GM23248 (cell line): ENCODE measurements at regions not wholly inside any gene's neighbourhood (a gene's known extent, or its start where the extent isn't known, plus 50 kb on each side); places are given as distances from the start of the nearest gene placed in this dataset.

Experiments
- DNase-seq: peaks from one replicate; pipeline ENCODE4 v3.0.0-alpha.2; 2015
- H2AFZ ChIP-seq: fragments of 200-600 bp; sonication (generic); 2 replicates; pipeline ENCODE4 v1.6.1; 2016; ENCODE audit warnings: antibody characterized with exemption
- H3F3A ChIP-seq: fragments of 200-600 bp; sonication (generic); 2 replicates; pipeline ENCODE4 v1.6.1; 2016; ENCODE audit warnings: mild to moderate bottlenecking, antibody characterized with exemption, mixed run types; ENCODE audit not compliant: insufficient read depth
- H3K27ac ChIP-seq: fragments of 200-600 bp; sonication (generic); 2 replicates; pipeline ENCODE4 v1.5.1; 2016; ENCODE audit warnings: mild to moderate bottlenecking
- H3K27me3 ChIP-seq: fragments of 200-600 bp; sonication (generic); replicated peaks from 2 replicates; pipeline ENCODE4 v1.6.1; 2016; ENCODE audit warnings: mild to moderate bottlenecking; ENCODE audit not compliant: insufficient read depth
- H3K36me3 ChIP-seq: fragments of 200-600 bp; sonication (generic); 2 replicates; pipeline ENCODE4 v1.6.1; 2016; ENCODE audit warnings: low read depth, mild to moderate bottlenecking
- H3K4me1 ChIP-seq: fragments of 200-600 bp; sonication (generic); 2 replicates; pipeline ENCODE4 v1.6.1; 2016; ENCODE audit warnings: mild to moderate bottlenecking; ENCODE audit not compliant: insufficient read depth
- H3K4me2 ChIP-seq: fragments of 200-600 bp; sonication (generic); one replicate; pipeline ENCODE4 v1.6.1; 2016; ENCODE audit warnings: mild to moderate bottlenecking; ENCODE audit not compliant: unreplicated experiment
- H3K4me3 ChIP-seq: fragments of 200-600 bp; sonication (generic); 2 replicates; pipeline ENCODE4 v1.5.1; 2016; ENCODE audit warnings: mild to moderate bottlenecking
- H3K79me2 ChIP-seq: fragments of 200-600 bp; sonication (generic); 2 replicates; pipeline ENCODE4 v1.6.1; 2016; ENCODE audit warnings: mild to moderate bottlenecking; ENCODE audit not compliant: insufficient read depth
- H3K9ac ChIP-seq: fragments of 200-600 bp; sonication (generic); 2 replicates; pipeline ENCODE4 v1.6.1; 2016; ENCODE audit warnings: mild to moderate bottlenecking
- H3K9me2 ChIP-seq: fragments of 200-600 bp; sonication (generic); 2 replicates; pipeline ENCODE4 v1.6.1; 2016; ENCODE audit warnings: mixed run types, mild to moderate bottlenecking, moderate library complexity; ENCODE audit not compliant: insufficient read depth
- H3K9me3 ChIP-seq: fragments of 200-600 bp; sonication (generic); one replicate; pipeline ENCODE4 v1.6.1; 2017; ENCODE audit warnings: low read depth
- H4K20me1 ChIP-seq: fragments of 200-600 bp; sonication (generic); 2 replicates; pipeline ENCODE4 v1.6.0; 2016; ENCODE audit not compliant: insufficient read depth
- EZH2 ChIP-seq: fragments of 200-600 bp; sonication (generic); IDR thresholded peaks from 2 replicates; pipeline ENCODE4 v1.6.1; 2018; ENCODE audit warnings: antibody characterized with exemption, mild to moderate bottlenecking; ENCODE audit not compliant: insufficient read depth, poor library complexity, severe bottlenecking
- EZH2phosphoT487 ChIP-seq: fragments of 200-600 bp; sonication (generic); IDR thresholded peaks from 2 replicates; pipeline ENCODE4 v1.6.1; 2018; ENCODE audit warnings: antibody characterized with exemption, moderate library complexity, mild to moderate bottlenecking, low read depth; ENCODE audit not compliant: insufficient read depth
- WGBS, 2 experiments: methylation state at CpG; one replicate each; pipeline ENCODE4 v1.1.6; 2015 to 2017; ENCODE audit warnings: low lambda C conversion rate in 2 of 2, low coverage in 1 of 2; ENCODE audit errors: missing lambda C conversion rate in 2 of 2; 5-methylcytosine and 5-hydroxymethylcytosine counted together
- in situ Hi-C: fragments of 300-500 bp; cut with MboI; formaldehyde crosslinking; loops from 2 replicates; pipeline ENCODE4 v1.15.0; 2020

DNA sequence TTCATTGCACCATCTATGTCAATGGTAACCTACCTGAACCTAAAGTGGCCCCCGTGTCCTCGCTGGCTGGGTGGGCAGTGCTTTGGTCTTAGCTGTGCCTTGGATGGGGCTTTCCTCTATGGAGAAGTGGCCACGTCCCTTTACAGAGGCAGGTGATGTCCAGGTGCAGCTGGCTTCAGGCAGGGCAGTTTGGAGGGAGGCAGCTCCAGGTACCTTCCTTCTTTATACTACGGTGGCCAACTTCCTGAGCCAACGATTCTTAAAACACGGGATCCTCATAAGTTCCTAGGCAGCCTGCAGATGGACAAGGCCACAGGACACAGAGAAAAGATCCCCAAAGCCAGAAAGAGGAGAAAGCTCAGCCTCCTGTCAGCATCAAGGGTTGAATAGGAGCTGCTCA lies 517.3 kb upstream of the HS6ST1 start:
- 27 to 36% methylated on average over 6 of the region's 6 CpGs for WGBS, 2 experiments
- Histone ChIP-seq H3K9ac (no peak overlapping the region), H3K4me1 (no peaks in the 10 kb centered on the region), H3K4me2 (no peak overlapping the region), H2AFZ (no peak overlapping the region), H3K79me2 (no peaks in the 10 kb centered on the region), H3K36me3 (no peaks in the 10 kb centered on the region), H3K9me2 (no peaks in the 10 kb centered on the region), H3F3A (no peaks in the 10 kb centered on the region), H4K20me1 (no peaks in the 10 kb centered on the region), H3K27me3 (no peaks in the 10 kb centered on the region), H3K9me3 (no peaks in the 10 kb centered on the region), H3K27ac (no peak overlapping the region), H3K4me3 (no peak overlapping the region)
- in situ Hi-C loops = no loop called here
- TF ChIP-seq EZH2 (no peak), EZH2phosphoT487 (no peak)
- DNase-seq = no peak

DNA sequence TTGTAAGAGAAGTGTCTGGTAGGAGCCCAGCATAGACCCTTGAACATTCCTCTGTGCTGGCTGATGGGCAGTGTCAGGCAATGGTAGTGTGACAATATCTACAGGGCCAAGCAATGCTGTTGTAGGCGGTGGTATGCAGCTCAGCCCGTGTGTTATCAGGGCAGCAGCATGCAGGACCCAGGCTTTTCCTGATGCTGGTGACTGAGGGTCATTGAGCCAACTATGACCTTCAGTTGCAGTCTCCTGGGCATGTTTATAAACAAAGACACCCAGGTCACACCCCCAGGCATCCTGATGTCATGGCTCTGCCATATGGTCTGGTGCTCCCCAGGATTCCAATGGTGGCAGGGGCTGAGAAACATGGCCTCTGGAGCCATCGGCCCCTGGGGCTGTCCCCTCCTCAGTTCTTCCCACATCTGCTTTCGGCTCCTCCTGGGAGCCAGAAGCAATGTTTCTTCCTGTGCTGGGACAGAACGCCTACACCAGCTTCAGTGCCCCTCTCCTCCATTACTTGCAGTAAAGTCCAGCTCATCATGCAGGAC lies 518.0 kb upstream of the HS6ST1 start:
- H3K9ac ChIP-seq = no peak overlapping the region
- no peak overlapping the region for H3K4me3 ChIP-seq
- H4K20me1 ChIP-seq = no peaks in the 10 kb centered on the region
- no peak overlapping the region for H3K27ac ChIP-seq
- 27 to 33% methylated on average over 5 of the region's 5 CpGs for WGBS, 2 experiments
- DNase-seq = no peak
- H3K27me3 ChIP-seq = no peaks in the 10 kb centered on the region
- H3K36me3 ChIP-seq = no peaks in the 10 kb centered on the region
- no peaks in the 10 kb centered on the region for H3K79me2 ChIP-seq
- TF ChIP-seq EZH2 (no peak), EZH2phosphoT487 (no peak)
- no peak overlapping the region for H2AFZ ChIP-seq
- H3K4me2 ChIP-seq = no peak overlapping the region
- H3K9me2 ChIP-seq = no peaks in the 10 kb centered on the region
- H3F3A ChIP-seq = no peaks in the 10 kb centered on the region
- in situ Hi-C loops = no loop called here
- H3K9me3 ChIP-seq = no peaks in the 10 kb centered on the region
- no peaks in the 10 kb centered on the region for H3K4me1 ChIP-seq

DNA sequence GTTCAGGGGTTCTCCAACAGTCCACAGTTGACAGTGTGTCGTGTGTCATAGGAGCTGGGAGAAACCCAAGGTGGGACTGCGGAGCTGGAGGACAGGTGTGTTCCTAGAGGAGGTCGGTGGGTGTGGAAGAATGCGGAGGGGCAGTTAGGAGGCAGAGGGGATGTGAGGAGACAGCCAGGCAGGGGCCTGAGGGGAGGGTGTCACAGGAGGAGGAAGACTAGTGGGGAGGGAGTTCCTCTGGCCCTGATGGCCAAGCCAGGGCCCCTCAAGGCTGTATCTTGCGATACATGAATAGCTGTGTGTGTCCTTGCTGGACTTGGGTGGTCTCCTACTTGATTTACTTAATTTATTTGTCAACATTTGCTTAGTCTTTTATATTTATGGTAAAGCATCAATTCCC lies 519.6 kb upstream of the HS6ST1 start:
- H3K27me3 ChIP-seq = no peaks in the 10 kb centered on the region
- H3K27ac ChIP-seq = no peak overlapping the region
- no peak overlapping the region for H3K9ac ChIP-seq
- TF ChIP-seq EZH2 = no peak
- no peak for TF ChIP-seq EZH2phosphoT487
- no peaks in the 10 kb centered on the region for H3K36me3 ChIP-seq
- 25 to 41% methylated on average over 5 of the region's 5 CpGs for WGBS, 2 experiments
- H2AFZ ChIP-seq = no peak overlapping the region
- H3K4me3 ChIP-seq = no peak overlapping the region
- no peaks in the 10 kb centered on the region for H3F3A ChIP-seq
- H3K4me2 ChIP-seq = no peak overlapping the region
- H3K79me2 ChIP-seq = no peaks in the 10 kb centered on the region
- no peaks in the 10 kb centered on the region for H3K9me3 ChIP-seq
- no peaks in the 10 kb centered on the region for H3K9me2 ChIP-seq
- H4K20me1 ChIP-seq = no peaks in the 10 kb centered on the region
- no peaks in the 10 kb centered on the region for H3K4me1 ChIP-seq
- DNase-seq = no peak
- in situ Hi-C loops = no loop called here

DNA sequence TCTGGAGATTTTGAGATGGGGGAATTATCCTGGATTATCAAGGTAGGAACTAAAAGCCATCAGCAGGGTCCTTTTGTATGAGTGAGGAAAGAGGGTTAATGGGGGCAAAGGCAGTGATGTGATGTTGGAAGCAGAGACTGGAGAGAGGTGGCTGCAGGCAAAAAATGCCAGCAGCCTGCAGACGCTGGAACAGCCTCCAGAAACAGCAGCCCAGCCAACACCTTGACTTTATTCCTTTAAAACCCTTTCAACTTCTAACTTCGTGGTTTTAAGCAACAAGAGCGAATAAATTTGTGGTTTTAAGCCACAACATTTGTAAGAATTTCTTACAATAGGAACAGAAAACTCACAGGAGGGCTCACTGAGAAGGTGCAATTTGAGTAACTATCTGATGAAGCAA lies 523.1 kb upstream of the HS6ST1 start:
- H4K20me1 ChIP-seq = no peaks in the 10 kb centered on the region
- no peak overlapping the region for H3K9ac ChIP-seq
- no peak overlapping the region for H3K4me3 ChIP-seq
- no peaks in the 10 kb centered on the region for H3K9me2 ChIP-seq
- H3K4me2 ChIP-seq = no peak overlapping the region
- DNase-seq = no peak
- H2AFZ ChIP-seq = no peak overlapping the region
- in situ Hi-C loops = no loop called here
- H3F3A ChIP-seq = no peaks in the 10 kb centered on the region
- TF ChIP-seq EZH2 = no peak
- no peak for TF ChIP-seq EZH2phosphoT487
- H3K36me3 ChIP-seq = no peaks in the 10 kb centered on the region
- H3K4me1 ChIP-seq = no peaks in the 10 kb centered on the region
- no peak overlapping the region for H3K27ac ChIP-seq
- H3K79me2 ChIP-seq = no peaks in the 10 kb centered on the region
- H3K27me3 ChIP-seq = no peaks in the 10 kb centered on the region
- no peaks in the 10 kb centered on the region for H3K9me3 ChIP-seq
- WGBS, 2 experiments = 7 to 9% methylated on average over 3 of the region's 3 CpGs

DNA sequence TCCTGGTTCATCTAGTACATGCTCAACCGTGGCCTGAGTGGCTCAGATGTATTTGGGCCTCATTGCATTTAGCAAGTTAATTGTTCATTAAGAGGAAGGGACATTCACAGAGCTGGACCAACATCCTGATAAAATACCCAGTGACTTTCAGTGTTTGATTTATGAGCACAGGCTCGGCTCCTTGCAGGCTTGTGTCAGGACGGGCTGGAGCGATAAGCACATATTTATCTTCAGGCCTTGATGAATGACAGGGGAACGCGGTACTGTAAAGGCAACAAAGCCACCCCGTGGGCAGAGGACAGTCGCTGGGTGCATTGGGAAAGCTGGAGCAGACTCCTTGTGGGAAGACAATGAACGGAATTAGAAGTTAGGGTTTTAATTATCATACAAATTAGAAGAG lies 548.6 kb upstream of the HS6ST1 start:
- Histone ChIP-seq H3K9me2 (no peaks in the 10 kb centered on the region), H4K20me1 (no peaks in the 10 kb centered on the region), H3K9ac (no peak overlapping the region), H3F3A (no peaks in the 10 kb centered on the region), H3K4me1 (no peaks in the 10 kb centered on the region), H3K9me3 (no peaks in the 10 kb centered on the region), H2AFZ (no peak overlapping the region), H3K27ac (no peak overlapping the region), H3K27me3 (no peaks in the 10 kb centered on the region), H3K4me3 (no peak overlapping the region), H3K4me2 (no peak overlapping the region), H3K79me2 (no peaks in the 10 kb centered on the region), H3K36me3 (no peaks in the 10 kb centered on the region)
- WGBS, 2 experiments = 54 to 59% methylated on average over 9 of the region's 9 CpGs
- in situ Hi-C loops = no loop called here
- no peak for TF ChIP-seq EZH2
- TF ChIP-seq EZH2phosphoT487 = no peak
- DNase-seq = no peak
